ENCODE measurements at regions not wholly inside any gene's neighbourhood (a gene's known extent, or its start where the extent isn't known, plus 50 kb on each side); places are given as distances from the start of the nearest gene placed in this dataset.

- DNase-seq, result no peak
Observed at GRCh38 chr7:73966062-73966940, 61.7 kb upstream of the ELN start.

DNA sequence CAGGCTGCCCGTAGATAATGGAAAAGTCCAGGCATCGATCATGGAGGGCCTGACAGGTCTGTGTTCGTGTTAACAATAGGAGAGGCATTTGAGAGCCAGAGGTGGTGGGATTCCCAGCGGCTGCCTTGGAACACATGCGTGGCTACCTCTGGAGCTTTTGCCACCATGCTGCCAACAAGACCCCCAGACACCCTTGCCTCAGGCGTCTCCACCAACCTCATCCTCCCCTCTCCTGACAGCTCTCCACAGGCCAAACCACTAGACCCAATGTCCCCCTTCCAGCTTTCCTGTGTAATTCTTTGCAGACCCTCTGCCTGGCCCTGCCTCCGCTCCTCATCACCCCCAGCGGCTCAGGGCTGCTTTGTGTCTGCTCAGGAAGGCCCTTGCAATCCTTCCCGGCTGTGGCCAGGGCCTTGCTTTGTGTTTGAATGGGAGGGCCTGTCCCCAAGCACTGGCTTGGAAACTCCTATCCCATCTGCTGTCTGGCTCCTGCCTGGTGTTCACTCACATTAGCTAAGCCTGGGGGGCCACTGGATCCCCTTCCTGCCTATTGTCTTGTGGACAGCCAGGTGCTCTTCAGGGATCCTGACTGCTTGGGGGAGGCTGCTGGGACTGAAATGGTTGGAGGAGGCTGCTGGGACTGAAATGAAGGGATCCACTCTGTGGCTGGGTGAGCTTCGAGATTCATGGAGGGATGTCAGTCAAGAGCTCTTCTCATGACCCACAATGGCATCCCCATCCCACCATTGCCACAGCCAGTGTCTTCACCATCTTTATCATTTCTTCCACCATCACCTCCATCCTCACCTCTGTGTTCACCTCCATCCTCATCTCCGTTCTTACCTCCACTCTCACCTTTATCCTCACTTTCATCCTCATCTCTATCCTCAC lies 60.8 kb upstream of the ELN start:
- no peak for DNase-seq

DNA sequence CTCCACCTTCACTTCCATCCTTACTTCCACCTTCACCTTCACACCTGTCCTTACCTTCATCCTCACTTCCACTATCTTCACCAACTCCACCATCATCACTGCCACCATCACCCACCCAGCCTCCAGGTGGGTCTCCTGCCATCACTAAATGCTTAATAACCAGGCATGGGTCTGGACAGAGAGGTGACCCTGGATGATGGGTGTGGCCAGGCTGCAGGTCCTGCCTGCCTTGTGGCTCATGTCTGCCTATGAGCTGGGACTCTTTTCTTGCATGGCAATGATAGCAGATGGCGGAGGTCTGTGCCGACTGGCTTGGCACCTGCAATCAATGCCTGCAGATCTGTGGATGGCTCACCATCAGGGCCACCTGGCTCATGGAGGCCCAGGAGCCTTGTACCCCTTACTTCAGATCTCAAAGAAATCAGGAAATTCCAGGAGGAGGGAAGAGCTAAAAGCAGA lies 60.1 kb upstream of the ELN start:
- no peak for DNase-seq

- DNase-seq, result no peak
Observed at GRCh38 chr7:73968487-73968886, 59.5 kb upstream of the ELN start.

- no peak for DNase-seq
Observed at GRCh38 chr7:73969991-73970390, 58.0 kb upstream of the ELN start.

DNA sequence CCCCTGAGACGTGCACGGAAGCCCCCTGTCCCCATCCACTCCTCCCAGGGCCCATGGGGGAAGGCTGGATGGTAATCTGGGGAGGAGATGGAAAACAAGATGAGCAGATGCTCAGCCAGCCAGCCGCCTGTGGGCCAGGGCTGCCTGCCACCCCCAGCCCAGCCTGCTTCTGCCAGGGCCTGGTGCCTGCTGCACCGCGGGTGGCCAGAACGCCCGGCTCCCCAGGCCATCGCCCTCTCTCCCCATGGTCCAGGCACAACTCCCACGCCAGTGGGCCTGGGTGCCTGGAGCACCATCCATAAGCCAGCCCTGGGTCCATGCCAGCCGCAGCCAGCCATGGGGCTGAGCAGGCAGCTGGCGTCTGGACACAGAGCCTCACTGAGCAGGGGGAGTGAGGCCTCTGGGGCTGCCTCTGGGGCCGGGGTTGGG lies 57.2 kb upstream of the ELN start:
- no peak for DNase-seq

DNA sequence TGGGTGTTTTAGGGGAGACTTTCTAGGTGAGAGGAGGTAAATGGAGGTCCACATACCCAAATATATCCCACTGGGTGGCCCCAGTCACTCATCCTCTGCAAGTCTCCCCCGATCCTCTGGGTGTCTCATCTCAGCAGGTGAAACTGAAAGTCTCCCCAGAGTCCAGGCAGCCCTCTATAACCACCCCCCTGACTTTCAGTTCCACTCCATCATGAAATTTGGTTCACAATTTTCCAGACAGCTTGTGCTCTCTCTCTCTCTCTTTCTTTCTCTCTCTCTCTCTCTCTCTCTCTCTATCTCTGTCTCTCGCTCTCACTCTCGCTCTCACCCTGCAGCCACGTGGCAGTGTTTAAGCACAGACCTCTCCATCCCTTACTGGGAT lies 56.7 kb upstream of the ELN start:
- DNase-seq, result no peak

GRCh38 chr7:73971704-73972341 lies 56.1 kb upstream of the ELN start:
- DNase-seq, result no peak

- no peak for DNase-seq
Observed at GRCh38 chr7:73972614-73973013, 55.4 kb upstream of the ELN start.

GRCh38 chr7:73973091-73973490 lies 54.9 kb upstream of the ELN start:
- DNase-seq, result no peak

GRCh38 chr7:73974101-73974947 lies 53.6 kb upstream of the ELN start:
- DNase-seq, result no peak

GRCh38 chr7:73974948-73975926 lies 52.7 kb upstream of the ELN start:
- no peak for DNase-seq

DNA sequence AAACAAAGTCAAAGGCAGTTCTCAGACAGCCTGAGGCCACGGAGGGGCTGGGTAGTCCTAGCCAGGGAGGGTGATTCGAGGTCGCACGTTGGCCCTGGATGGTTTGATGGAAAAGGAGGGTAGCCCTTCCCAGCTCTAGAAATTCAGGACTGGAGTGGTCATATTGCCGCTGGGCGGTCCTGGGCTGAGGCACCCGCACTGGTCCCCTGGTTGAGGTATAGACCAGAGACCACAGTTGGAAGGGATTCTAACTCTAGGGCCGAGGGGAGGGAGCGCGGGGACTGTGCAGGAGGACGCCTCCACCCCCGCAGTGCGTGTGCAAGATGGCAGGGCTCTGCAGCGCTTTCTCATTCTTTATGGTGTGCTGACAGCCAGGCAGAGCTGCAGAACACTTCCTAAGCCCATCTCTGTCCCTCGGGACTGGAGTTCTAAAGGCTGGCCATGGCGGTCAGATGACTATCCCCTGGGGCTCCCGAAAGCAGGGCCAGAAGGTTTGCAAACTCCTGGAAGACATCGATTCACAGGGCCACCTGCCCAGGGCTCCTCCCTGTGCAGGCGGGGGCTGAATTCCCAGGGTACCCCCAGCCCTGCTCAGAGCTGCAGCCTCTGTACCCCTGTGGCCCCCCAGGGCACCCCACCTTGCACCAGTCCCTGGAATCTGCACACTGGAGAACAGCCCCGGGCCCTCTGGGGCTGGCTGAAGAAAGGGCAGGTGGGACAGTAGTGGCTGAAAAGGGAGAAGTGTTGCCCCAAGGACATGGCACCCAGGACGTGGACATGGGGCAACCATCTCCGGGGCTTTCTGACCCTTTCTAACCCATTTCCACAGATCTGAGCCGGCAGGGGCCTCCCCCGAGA lies 51.0 kb upstream of the ELN start:
- no peak for DNase-seq

DNA sequence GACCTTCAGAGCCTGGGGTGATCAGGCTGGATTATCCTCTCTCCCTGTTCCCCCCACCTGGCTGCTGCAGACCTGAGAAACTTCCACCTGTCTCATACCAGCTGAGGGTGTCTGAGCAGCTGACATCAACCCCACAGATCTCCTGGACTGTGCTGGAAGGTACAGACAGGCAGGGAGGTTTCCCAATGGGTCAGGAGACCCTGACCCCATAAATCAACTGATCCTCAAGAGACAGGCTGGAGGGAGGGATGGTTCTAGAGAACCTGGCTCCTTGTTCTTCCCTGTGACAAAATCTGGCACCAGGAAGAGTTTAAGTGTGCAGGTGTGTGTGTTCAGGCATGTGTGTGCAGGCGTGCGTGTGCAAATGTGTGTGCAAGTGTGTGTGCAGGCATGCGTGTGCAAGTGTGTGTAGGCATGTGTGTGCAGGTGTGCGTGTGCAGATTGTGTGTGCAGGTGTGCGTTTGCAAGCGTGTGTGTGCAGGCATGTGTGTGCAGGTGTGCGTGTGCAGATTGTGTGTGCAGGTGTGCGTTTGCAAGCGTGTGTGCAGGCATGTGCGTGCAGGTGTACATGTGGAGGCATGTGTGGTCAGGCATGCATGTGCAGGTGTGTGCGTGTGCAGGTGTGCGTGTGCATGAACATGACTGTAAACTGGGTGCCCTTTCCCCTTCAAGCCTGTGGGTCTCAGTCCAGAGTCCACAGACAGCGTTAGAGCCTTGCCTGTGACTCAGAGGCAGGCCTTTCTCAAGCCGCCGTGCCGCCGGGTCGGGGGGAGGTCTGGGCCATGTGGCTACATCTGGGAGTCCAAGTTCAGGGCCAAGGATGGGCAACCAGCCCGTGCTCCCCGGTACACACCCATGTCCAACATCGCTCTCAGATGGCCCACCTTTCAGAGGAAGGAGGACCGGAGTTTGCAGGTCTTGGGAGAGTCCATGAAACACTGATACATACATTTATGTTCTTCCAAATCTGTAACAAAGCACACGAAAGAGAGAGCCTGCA lies 50.1 kb upstream of the ELN start:
- DNase-seq, result no peak
